PC-3 (cell line): ENCODE measurements at regions not wholly inside any gene's neighbourhood (a gene's known extent, or its start where the extent isn't known, plus 50 kb on each side); places are given as distances from the start of the nearest gene placed in this dataset.

ENCODE experiments used
- CTCF ChIP-seq: fragments of 300-600 bp; sonication (generic); conservative IDR thresholded peaks from 2 replicates; pipeline ENCODE4 v1.5.1; 2017; ENCODE audit warnings: antibody characterized with exemption, low read depth, mild to moderate bottlenecking, low read length
- EZH2 ChIP-seq: fragments of 300-600 bp; sonication (generic); IDR thresholded peaks from one replicate; pipeline ENCODE4 v1.6.1; 2017; ENCODE audit warnings: antibody characterized with exemption, mild to moderate bottlenecking, low read length; ENCODE audit not compliant: unreplicated experiment
- EZH2phosphoT487 ChIP-seq: fragments of 300-600 bp; sonication (generic); IDR thresholded peaks from 2 replicates; pipeline ENCODE4 v1.6.1; 2018; ENCODE audit warnings: mild to moderate bottlenecking, antibody characterized with exemption, low read length, borderline replicate concordance

GRCh38 chr16:79407005-79407404, 193.5 kb downstream of the MAF start:
- TF ChIP-seq CTCF (no peak), EZH2 (no peak), EZH2phosphoT487 (no peak)
